GM23248 (cell line): ENCODE measurements at regions not wholly inside any gene's neighbourhood (a gene's known extent, or its start where the extent isn't known, plus 50 kb on each side); places are given as distances from the start of the nearest gene placed in this dataset.

Experiments used
- EZH2 ChIP-seq: fragments of 200-600 bp; sonication (generic); IDR thresholded peaks from 2 replicates; pipeline ENCODE4 v1.6.1; 2018; ENCODE audit warnings: antibody characterized with exemption, mild to moderate bottlenecking; ENCODE audit not compliant: insufficient read depth, poor library complexity, severe bottlenecking
- EZH2phosphoT487 ChIP-seq: fragments of 200-600 bp; sonication (generic); IDR thresholded peaks from 2 replicates; pipeline ENCODE4 v1.6.1; 2018; ENCODE audit warnings: antibody characterized with exemption, moderate library complexity, mild to moderate bottlenecking, low read depth; ENCODE audit not compliant: insufficient read depth

GRCh38 chr14:57091030-57091608, 177.6 kb downstream of the EXOC5 start:
- TF ChIP-seq EZH2 = no peak
- TF ChIP-seq EZH2phosphoT487 = no peak
